GM21619 (cell line): ENCODE measurements at regions not wholly inside any gene's neighbourhood (a gene's known extent, or its start where the extent isn't known, plus 50 kb on each side); places are given as distances from the start of the nearest gene placed in this dataset.

Experiments used
- ATAC-seq: cut with Tn5 transposase; IDR thresholded peaks from one replicate; pipeline ENCODE4 v1.9.1; 2021; ENCODE audit not compliant: unreplicated experiment

DNA sequence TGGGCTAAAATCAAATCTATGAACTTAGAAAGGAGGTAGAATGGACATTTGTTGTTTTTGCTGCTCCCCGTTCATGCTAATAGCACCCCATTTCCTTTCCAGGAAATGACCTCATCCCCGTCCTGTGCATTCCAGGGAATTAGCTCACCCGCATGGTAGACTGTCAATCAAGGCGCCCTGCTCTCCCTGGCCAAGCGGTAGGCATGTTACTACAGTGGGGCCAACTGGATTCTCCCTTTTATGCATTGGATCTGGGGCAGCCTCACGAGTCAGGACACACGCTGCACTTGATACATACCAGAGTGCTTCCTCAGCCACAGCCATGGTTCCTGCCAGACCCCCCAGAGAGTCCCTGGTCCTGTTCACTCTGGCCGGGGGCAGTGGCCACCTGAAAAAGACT lies 111.0 kb upstream of the PTCH1 start:
- no peak for ATAC-seq

DNA sequence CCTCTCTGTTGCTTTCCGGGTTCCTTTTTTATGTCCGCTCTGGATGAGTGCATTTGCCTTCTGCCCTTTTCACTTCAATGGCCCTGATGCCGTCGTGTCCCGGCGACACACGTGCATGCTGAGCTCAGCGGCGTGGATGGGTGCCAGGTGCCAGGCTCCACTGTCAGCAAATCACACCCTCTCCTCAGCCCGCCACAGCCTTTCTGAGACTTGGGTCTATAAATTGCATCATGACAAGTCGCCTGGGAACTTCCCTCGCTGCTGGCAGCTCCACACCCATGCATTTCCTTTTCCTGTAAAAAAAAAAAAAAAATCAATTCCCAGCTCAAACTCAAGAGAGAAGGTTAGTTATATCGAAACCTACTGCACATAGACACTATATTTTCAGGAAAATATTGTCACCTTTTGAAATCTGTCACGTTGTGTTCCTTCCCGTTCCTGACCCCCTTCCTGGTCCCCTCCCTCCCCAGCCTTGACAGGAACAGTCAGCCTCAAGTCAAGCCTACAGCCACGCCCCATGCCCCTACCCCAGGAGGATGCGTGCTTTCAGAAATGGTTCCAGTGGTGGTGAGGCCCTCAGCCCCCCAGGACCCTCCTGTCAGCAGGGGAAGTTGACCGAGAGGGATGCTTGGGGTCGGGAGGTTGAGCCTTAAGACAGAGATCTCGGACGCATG lies 110.3 kb upstream of the PTCH1 start:
- ATAC-seq: no peak

DNA sequence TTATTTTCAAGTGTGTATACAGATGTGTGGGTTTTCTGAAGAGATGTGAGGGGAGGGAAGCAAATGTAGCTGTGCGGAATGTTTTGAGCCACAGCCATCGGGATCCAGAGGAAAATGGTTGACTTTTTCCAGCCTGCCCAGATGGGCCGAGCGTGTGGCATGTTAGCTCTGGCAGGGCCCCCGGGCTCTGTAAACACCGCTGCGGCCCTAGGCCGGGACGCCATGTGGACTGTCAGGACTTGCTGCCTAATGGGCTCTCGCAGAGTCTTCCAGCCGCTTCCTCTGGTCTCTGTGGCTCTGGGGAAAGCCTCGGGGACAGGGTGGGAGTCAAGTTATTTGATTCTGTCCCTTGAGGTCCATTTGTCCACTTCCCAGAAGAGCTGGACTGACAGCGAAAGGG lies 109.6 kb upstream of the PTCH1 start:
- ATAC-seq: no peak

DNA sequence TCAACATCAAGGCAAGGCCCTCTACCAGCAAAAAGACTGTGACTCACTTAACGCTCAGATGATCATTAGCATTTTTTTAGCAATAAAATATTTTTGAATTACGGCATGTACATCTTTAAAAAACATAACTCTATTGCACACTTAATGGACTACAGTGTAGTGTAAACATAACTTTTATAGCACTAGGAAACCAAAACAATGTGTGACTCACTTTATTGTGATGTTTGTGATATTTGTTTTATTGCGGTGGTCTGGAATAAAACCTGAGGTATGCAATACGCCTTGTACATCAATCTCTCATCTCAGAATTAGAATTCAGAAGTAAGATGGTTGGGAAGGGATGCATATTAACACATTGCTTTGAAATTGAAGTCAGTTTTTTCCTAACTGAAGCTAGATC lies 106.9 kb upstream of the PTCH1 start:
- no peak for ATAC-seq

DNA sequence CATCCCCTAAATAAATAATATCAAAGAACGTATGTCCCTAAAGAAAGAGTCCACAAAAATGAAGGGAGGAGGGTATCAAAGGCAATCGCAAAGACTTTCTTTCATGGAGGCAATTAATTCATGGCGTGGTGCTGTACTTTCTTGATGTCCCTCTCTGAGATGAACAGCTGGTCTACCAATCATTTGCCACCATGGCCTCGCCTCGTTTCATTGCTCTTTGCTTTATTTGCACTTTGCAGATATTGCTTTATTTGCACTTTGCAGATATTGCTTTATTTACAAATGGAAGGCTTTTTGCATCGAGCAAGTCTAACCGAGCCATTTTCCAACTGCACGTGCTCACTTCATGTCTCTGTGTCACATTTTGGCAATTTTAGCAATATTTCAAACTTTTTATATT lies 104.0 kb upstream of the PTCH1 start:
- ATAC-seq: no peak

DNA sequence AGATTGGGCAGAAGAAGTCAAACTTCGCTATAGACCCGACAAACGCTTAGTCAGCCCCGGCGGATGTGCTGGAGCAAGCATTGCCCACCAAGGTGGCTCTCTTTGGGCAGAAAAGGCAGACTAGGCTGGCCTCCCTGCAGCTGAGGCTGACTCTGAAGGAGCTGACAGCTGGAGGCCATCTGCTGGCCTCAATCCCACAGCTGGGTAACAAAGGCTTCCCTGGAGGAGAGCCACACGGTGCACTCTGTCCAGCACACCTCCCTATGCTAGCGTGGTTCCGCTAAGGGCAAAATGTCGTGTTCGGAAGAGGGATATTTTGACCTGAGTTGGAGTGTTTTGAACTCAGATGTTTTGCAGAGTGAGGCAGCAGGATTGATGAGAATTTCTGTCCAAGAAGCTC lies 103.5 kb upstream of the PTCH1 start:
- ATAC-seq: no peak

DNA sequence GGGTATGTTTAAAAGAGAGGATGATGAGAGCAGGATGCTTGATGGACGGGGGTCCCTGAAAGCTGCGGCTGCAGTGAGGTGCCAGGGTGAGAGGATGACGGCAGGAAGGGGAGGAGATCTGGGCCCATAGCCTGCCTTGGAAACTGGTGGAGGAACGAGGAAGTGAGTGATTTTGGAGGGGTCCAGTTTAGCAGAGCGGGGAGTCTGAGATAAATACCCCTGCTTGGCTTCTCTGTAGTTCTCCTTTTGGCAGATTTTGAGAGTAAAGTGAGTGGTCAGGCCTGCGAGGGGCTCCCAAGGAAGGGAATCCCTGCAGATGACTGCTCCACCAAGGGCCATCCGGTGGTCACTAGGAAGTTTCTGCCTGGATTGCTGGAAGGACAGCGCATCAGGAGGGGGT lies 98.5 kb upstream of the PTCH1 start:
- no peak for ATAC-seq

DNA sequence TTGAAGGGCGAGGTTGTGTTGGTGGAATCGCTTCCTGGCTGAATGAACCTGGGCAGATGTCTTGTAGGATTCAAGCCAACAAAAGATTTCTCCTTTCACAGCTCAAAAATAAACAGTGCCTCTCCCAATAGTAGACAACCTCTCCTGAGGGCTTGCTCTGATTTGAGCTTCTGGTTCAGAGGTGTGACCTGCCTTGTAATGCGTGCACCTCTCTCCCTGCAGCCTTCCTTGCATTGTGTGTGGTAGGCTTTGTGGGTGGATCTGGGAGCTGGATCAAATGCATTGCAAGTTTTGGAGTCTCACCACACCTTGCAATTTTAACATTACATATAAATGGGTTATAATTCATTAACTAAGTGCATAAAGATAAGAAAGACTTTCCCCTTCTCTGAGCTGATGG lies 96.9 kb upstream of the PTCH1 start:
- ATAC-seq: no peak

DNA sequence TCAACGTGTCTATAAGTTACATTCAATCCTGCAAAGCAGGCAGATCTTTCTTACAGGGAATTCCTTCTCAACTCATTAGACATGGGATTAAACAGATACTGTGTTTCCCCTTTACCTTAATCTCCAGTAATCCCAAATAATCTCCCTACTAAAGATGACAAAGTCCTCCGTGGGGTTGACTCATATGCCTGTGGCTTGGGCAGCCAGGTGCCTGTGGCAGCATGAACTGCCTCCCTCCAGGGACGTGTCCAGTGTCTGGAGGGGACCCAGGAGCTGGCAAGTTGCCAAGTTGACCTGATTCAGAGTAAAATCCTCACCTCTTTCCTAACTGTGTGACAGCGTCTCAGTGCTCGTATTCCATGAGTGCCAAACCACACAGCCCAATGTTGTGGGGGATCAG lies 94.6 kb upstream of the PTCH1 start:
- no peak for ATAC-seq

DNA sequence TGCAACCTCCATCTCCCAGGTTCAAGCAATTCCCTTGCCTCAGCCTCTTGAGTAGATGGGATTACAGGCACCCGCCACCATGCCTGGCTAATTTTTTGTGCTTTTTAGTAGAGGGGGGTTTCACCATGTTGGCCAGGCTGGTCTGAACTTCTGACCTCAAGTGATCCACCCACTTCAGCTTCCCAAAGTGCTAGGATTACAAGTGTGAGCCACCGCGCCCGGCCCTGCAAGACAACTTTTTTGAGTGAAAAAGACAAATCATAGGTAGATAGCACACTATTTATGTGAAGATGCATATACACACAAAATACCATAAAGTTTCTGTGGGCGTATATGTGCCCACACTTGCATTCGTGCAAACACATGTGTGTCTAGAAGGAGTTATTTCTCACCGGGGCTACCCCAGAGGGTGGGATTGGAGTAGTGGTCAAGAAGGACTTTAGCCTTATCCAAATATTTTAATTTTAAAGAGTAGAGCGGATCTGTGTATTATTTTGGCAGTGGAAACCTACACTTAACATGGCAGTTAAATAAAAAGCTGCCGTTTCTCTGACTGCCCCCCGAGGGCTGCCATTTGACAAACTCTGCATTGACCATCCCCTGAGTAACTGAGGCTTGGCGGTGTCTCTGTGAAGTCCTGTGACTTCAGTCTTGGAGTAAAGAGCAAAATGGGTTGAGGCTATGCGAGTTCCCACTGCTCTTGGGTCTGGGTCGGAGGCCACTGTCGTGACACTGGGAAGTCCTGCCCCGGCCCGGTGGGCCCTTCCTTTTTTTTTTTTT lies 93.4 kb upstream of the PTCH1 start:
- no peak for ATAC-seq

DNA sequence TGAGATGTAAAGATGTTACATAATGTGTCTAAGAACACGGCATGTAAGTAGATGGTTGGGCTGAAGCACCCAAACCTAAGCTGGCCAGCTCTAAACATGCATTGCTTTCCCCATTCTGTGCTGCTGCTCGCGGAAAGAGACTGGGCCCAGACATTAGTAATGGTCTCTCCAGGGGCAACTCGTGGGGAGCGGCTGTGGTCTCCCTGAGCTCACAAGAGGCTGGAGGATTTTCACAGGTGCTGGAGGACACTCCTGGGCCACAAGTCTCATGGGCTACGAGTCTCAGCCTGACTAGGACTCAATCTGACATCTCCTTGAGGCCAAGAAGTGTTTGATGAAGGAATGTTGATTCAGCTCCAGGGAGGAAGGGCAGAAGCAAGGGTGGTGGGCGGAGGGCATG lies 92.7 kb upstream of the PTCH1 start:
- no peak for ATAC-seq

DNA sequence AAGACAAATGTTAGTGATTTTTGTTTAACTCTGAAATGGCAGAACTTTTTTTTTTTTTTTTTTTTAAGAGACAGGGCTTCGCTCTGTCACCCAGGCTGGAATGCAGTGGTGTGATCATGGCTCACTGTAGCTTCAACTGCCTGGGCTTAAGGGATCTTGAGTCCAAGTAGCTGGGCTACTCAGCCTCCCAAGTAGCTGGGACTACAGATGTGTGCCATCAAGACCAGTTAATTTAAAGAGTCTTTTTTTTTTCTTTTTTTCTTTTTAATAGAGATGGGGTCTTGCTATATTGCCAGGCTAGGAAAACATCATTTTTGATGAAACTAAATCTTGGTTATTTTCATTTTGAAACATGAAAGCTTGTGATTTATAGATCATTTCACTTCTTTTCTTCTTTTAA lies 91.6 kb upstream of the PTCH1 start:
- no peak for ATAC-seq

DNA sequence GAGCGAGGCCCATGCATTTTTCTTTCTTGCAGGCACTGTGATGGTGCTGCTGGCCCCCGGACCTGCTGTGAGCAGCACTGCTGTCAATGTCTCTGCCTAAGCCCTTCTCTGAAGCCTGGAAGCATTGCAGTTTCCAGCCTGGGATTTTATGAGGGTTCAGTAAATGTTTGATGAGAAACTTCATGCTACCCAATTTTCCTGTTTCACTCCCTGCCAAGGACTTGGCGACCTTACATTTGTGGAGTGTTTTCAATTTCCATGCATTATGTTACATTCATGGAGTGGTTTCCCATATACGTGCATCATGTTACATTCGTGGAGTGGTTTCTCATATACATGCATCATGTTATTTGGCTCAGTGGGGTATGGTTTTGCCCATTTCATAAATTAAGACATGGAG lies 90.7 kb upstream of the PTCH1 start:
- no peak for ATAC-seq

DNA sequence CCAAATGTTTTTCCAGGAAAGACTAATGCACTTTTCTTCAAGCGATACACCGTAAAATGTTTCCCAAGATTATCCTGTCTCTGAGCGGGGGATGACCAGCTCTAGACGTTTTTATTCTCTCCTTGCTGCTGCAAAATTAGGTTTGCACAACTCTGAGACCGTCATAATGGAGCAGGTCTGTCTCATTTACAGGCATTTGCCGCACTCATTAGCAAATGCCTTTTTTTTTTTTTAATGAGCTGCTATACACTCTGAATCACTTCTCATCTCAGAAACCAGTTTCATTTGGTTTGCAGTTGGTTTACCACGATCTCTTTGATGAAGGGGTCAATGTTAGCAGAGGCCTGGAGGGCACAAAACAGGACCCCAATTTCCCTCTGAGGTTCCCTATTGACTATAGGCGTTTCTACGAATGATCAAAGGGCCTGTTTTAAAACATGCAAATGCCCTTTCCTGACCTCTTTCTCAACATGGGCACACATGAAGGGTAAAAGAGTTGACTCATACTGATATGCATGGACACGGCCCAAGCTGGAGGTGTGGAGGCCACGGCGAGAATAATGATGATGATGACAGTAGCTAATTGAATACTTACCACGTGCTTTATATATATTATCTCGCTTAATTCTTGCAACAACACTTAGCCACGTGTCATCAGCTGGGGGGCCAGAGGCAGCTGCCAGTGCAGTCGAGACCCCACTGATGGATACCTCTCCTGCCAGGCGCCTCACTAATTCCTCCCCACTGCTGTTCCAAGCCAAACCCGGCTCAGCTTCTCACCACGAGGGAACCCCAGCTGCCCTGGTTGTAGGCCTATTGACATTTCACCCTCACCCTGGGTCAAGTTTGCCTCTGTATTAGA lies 89.9 kb upstream of the PTCH1 start:
- no peak for ATAC-seq

DNA sequence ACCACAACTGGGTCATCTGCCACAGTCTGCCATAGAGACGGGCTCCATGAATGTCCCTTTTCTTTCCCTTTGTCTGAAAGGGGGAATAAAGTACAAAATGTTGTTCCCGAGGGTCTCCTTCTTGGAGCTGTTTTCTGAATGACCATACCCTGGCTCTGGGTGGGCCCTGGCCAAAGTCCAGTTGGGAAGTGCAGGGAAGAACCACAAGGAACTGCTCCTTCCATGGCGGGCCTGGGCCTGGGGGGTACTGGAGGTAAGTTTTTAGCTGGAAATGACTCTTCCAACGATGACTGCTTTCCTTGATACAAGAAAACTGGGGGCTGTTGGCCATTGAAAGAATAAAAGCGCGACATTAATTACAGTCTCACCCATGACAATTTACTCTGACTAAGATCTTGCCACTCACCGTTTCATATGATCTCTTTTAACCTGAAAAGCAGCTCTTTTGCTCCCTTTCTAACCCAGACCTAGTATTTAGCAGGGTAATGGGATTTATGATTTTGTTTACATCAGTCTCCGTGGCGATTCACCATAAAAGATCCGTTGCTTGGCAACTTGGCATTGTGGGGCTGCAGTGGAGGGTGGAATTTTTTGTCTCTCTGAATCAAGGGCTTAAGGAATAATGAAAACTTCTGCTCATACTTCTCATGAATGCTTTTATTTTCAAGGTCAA lies 89.2 kb upstream of the PTCH1 start:
- no peak for ATAC-seq

DNA sequence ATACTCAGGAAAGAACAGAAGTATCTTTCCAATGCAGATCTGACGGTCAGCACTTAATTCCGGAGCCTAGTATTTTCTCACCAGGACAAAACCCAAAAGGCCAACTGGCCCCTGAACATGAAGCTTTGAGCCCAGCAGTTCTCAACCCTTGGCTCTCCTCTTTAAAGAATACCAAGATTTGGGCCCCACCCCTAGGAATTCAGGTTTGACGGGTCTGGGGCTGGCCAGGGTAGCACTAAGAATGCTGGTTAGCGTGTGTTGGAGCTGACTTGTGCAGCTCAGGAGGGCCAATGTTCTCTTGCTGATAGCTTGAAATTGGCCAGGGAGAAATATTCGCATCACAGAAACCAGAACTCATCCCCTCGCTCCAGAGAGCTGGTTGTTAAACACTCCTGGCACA lies 88.3 kb upstream of the PTCH1 start:
- ATAC-seq: no peak

DNA sequence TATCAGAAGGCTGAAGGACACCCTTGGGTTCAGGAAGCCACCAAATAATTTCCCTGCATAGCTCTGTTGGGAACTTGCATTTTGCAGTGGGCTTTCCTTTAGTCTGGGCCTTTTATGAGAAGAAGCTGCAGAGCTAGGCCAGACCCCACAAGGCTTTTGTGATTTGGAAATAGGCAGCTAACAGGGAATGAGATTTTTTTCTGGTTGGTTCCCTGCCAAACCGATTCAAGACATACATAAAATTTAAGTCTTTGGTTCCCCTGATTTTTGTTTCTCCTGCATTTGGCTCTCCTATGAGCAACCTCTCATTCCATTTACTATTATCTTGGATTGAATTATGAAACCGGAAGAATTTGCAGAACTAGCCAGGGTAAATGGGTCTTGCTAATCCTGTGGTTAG lies 81.5 kb upstream of the PTCH1 start:
- ATAC-seq: no peak

DNA sequence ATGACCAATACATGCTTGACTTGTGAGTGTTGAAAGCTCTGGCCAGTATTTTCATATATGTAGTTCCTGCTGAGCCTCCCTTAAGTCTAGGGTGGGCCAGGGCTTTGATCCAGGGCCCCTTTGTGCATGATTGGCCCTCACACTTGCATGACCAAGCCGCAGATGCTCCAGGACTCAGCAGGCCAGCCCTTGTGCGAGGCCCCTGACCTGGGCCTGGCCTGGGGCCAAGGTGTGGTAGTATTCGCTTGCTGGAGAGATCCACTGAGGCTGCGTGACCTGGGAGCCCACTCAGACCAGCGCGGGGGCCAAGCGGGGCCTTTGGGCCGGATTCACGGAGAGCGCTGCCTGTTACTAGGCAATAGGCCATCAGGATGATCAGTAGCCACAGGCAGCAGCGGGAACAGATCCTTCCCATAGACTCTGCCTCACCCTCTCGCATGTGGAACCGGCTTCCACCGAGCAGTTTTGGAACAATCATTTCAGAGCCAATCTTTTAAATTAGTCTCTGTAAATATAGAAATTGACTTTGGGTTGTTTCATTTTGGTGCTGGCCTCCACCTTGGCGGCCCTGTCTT lies 79.0 kb upstream of the PTCH1 start:
- ATAC-seq: no peak

DNA sequence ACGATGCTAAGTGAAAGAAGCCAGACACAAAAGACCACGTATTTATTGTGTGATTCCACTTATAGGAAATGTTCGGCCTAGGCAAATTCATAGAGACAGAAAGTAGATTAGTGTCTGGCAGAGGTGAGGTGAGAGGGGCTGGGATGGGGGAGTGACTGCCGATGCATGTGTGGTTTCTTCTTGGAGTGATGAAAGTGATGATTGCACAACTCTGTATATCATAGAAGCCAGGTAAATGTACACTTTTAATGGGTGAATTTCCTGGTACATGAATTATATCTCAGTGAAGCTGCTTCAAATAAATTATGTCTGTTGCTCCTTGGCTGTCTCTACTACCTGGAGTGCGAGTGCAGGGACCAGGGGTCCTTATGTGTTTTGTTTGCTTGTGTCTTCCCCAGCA lies 76.2 kb upstream of the PTCH1 start:
- ATAC-seq: no peak

DNA sequence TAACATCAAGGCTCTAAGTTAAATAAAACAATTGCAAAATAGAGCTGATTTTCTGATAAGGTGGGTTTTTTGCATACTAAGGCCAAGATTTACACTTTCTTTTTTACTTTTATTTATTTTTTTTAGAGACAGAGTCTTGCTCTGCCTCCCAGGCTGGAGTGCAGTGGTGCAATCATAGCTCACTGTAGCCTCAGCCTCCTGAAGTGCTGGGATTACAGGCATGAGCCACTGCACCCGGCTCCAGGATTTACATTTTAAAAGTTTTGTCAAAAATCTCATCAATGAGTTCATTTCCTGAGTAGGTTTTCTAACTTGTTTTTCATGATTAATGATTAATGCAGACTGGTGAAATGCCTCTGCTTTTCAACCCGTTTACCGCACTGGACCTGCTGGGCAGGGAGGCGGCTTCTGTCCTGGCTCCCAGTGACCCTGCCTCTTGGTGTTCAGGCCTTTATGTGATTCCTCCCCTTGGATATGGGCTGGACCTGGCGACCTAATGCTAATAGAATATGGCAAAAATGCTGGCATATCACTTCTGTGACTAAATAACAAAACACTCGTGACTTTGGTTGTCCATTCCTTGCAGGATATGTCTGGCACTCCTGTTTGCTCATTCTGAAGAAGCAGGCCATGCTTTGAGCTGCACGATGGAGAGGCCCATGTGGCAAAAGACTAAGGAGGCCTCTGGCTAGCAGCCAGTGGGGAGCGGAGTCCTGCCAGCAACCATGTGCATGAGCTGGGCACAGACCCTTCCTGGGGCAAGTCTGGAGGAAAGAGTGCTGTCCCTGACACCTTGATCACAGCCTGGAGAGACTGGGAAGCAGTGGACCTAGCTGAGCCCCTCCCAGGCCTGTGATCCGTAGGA lies 72.2 kb upstream of the PTCH1 start:
- no peak for ATAC-seq
